GM12801 (cell line): ENCODE measurements at regions not wholly inside any gene's neighbourhood (a gene's known extent, or its start where the extent isn't known, plus 50 kb on each side); places are given as distances from the start of the nearest gene placed in this dataset.

Source experiments
- TF ChIP-seq, protein P1 (sequence below): IDR thresholded peaks from one replicate; pipeline ENCODE4 v1.5.1; 2011; ENCODE audit warnings: control low read depth; ENCODE audit not compliant: insufficient read length; ENCODE audit errors: extremely low read depth

DNA sequence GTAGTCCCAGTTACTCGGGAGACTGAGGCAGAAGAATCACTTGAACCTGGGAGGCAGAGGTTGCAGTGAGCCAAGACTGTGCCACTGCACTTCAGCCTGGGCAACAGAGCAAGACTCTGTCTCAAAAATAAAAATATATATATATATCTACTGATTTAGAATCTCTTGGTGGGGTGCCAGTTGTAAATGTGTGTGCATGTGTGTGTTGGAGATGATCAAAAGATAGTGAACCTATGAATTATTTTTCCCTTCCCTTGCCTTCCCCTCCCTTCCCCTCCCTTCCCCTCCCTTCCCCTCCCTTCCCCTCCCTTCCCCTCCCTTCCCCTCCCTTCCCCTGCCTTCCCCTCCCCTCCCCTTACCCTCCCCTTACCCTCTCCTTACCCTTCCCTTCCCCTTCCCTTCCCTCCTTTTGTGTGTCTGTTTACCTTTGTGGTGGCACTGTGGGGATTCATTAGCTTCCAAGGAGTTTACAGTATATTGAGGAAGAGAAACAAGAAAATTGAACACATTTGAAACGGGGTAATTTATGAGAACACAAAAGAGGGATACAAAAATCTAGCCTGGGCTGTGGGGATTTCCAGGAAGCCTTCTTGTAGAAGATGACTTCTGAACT lies 281.5 kb upstream of the DPPA4 start:
- TF ChIP-seq, protein P1, sequence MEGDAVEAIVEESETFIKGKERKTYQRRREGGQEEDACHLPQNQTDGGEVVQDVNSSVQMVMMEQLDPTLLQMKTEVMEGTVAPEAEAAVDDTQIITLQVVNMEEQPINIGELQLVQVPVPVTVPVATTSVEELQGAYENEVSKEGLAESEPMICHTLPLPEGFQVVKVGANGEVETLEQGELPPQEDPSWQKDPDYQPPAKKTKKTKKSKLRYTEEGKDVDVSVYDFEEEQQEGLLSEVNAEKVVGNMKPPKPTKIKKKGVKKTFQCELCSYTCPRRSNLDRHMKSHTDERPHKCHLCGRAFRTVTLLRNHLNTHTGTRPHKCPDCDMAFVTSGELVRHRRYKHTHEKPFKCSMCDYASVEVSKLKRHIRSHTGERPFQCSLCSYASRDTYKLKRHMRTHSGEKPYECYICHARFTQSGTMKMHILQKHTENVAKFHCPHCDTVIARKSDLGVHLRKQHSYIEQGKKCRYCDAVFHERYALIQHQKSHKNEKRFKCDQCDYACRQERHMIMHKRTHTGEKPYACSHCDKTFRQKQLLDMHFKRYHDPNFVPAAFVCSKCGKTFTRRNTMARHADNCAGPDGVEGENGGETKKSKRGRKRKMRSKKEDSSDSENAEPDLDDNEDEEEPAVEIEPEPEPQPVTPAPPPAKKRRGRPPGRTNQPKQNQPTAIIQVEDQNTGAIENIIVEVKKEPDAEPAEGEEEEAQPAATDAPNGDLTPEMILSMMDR: no peak

- TF ChIP-seq, protein P1: no peak
These were observed 294.6 kb upstream of the DPPA4 start for GRCh38 chr3:109631897-109632296.

- TF ChIP-seq, protein P1: no peak
These were observed 302.9 kb upstream of the DPPA4 start for GRCh38 chr3:109640146-109640652.

- TF ChIP-seq, protein P1: no peak
These were observed 304.7 kb upstream of the DPPA4 start for GRCh38 chr3:109642025-109642424.

GRCh38 chr3:109643590-109643989 lies 306.2 kb upstream of the DPPA4 start:
- TF ChIP-seq, protein P1: no peak

DNA sequence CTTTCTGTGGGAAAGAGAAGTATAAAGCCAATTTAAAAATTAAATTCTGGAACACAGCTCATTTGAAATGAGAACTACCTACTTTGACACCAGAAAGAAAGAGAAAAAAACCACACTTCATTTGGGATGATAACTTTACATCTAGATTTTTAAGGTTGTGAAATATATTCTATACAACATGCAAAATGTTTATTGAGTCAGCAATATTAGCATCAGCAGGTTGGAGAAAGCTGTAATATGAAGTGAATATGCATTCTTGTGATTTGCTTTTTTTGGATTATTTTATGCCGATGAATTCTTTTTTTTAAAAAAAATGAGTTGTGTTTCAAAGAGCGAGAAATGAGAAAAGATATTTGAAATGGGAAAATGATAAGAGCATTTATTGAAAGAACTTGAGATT lies 307.0 kb upstream of the DPPA4 start:
- TF ChIP-seq, protein P1: no peak

- TF ChIP-seq, protein P1: no peak
These were observed 307.4 kb upstream of the DPPA4 start for GRCh38 chr3:109644746-109645145.

DNA sequence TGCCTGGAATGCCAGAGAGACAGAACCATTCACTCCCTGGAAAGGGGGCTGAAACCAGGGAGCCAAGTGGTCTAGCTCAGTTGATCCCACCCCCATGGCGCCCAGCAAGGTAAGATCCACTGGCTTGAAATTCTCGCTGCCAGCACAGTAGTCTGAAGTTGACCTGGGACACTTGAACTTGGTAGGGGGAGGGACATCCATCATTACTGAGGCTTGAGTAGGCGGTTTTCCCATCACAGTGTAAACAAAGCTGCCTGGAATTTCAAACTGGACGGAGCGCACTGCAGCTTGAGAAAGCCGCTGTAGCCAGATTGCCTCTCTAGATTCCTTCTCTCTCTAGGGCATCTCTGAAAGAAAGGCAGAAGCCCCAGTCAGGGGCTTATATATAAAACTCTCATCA lies 310.7 kb upstream of the DPPA4 start:
- TF ChIP-seq, protein P1: no peak
